HepG2 (cell line): ENCODE measurements at regions not wholly inside any gene's neighbourhood (a gene's known extent, or its start where the extent isn't known, plus 50 kb on each side); places are given as distances from the start of the nearest gene placed in this dataset.
A peak's percentile ranks its signal among the peaks of the same experiment; 100 is the strongest.

Source experiments
- FOSL1 ChIP-seq: sonication (generic); formaldehyde crosslinking; IDR thresholded peaks from 2 replicates; pipeline ENCODE4 v1.9.0; 2021; ENCODE audit warnings: missing genetic modification reagents, borderline replicate concordance
- GLI4 ChIP-seq: sonication (generic); formaldehyde crosslinking; IDR thresholded peaks from 2 replicates; pipeline ENCODE4 v1.5.1; 2020; ENCODE audit warnings: missing genetic modification reagents, mild to moderate bottlenecking, moderate library complexity, borderline replicate concordance
- GTF3A ChIP-seq: sonication (generic); formaldehyde crosslinking; conservative IDR thresholded peaks from 2 replicates; pipeline ENCODE4 v1.4.0; 2020; ENCODE audit warnings: mild to moderate bottlenecking, missing genetic modification reagents
- POGK ChIP-seq: sonication (generic); formaldehyde crosslinking; conservative IDR thresholded peaks from 2 replicates; pipeline ENCODE4 v1.8.0; 2022; ENCODE audit warnings: mild to moderate bottlenecking, moderate library complexity, missing genetic modification reagents
- TFE3 ChIP-seq: IDR thresholded peaks from 2 replicates; pipeline ENCODE4 v1.6.1; 2016
- ZFP62 ChIP-seq: sonication (generic); formaldehyde crosslinking; IDR thresholded peaks from 2 replicates; pipeline ENCODE4 v1.4.0; 2020; ENCODE audit warnings: missing genetic modification reagents
- ZKSCAN5 ChIP-seq: sonication (generic); formaldehyde crosslinking; IDR thresholded peaks from 2 replicates; pipeline ENCODE4 v1.5.1; 2020; ENCODE audit warnings: mild to moderate bottlenecking, missing genetic modification reagents
- ZNF292 ChIP-seq: sonication (generic); formaldehyde crosslinking; IDR thresholded peaks from 2 replicates; pipeline ENCODE4 v1.8.1; 2022; ENCODE audit warnings: mild to moderate bottlenecking, low read depth, missing genetic modification reagents, borderline replicate concordance
- ZNF563 ChIP-seq: sonication (generic); formaldehyde crosslinking; IDR thresholded peaks from 2 replicates; pipeline ENCODE4 v1.8.0; 2022; ENCODE audit warnings: mild to moderate bottlenecking, moderate library complexity, missing genetic modification reagents
- ZNF772 ChIP-seq: sonication (generic); formaldehyde crosslinking; IDR thresholded peaks from 2 replicates; pipeline ENCODE4 v1.5.0; 2020; ENCODE audit warnings: mild to moderate bottlenecking, missing genetic modification reagents
- TF ChIP-seq, protein P1 (sequence below): sonication (generic); formaldehyde crosslinking; IDR thresholded peaks from 2 replicates; pipeline ENCODE4 v1.4.0; 2020; ENCODE audit warnings: missing genetic modification reagents, mild to moderate bottlenecking, borderline replicate concordance
- TF ChIP-seq, protein P2 (sequence below): sonication (generic); formaldehyde crosslinking; IDR thresholded peaks from 2 replicates; pipeline ENCODE4 v1.4.0; 2020; ENCODE audit warnings: missing genetic modification reagents
- TF ChIP-seq, protein P3 (sequence below): sonication (generic); formaldehyde crosslinking; IDR thresholded peaks from 2 replicates; pipeline ENCODE4 v1.4.0; 2020; ENCODE audit warnings: missing genetic modification reagents; ENCODE audit errors: not compliant biosample characterization
- TF ChIP-seq, protein P4 (sequence below), 2 experiments: sonication (generic) in 1 of 2; formaldehyde crosslinking in 1 of 2; IDR thresholded peaks; 2 replicates each; pipeline versions ENCODE4 v1.4.0 to v1.6.1; 2016 to 2020; ENCODE audit warnings: borderline replicate concordance in 1 of 2, low read depth in 1 of 2, mild to moderate bottlenecking in 1 of 2, missing genetic modification reagents in 1 of 2

DNA sequence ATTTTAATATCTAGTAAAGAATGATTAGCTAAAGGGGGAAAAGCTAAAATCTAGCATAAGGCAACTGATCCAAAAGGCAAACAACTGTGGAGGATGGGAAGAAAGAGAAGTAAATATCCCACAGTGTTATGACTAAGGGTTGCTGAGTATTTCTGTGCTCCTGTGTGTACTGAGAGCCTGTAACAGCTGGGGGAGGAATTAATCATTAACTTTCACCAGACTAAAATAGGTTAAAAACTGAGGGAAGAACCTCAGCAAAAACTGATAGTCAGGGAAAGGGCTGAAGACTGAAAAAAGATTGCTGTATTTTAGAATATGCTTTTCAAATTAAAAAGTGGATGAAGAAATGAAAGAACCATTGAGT, 365.9 kb downstream of the CXXC4 start (continued):
- TF ChIP-seq, protein P1, sequence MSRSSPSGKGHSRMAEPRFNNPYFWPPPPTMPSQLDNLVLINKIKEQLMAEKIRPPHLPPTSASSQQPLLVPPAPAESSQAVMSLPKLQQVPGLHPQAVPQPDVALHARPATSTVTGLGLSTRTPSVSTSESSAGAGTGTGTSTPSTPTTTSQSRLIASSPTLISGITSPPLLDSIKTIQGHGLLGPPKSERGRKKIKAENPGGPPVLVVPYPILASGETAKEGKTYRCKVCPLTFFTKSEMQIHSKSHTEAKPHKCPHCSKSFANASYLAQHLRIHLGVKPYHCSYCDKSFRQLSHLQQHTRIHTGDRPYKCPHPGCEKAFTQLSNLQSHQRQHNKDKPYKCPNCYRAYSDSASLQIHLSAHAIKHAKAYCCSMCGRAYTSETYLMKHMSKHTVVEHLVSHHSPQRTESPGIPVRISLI (CRISPR knock-in tag), result no peak
- TF ChIP-seq TFE3, result 0 out of 2 replicates have a peak, but pooled peaks have one; percentile 20
- TF ChIP-seq, protein P2, sequence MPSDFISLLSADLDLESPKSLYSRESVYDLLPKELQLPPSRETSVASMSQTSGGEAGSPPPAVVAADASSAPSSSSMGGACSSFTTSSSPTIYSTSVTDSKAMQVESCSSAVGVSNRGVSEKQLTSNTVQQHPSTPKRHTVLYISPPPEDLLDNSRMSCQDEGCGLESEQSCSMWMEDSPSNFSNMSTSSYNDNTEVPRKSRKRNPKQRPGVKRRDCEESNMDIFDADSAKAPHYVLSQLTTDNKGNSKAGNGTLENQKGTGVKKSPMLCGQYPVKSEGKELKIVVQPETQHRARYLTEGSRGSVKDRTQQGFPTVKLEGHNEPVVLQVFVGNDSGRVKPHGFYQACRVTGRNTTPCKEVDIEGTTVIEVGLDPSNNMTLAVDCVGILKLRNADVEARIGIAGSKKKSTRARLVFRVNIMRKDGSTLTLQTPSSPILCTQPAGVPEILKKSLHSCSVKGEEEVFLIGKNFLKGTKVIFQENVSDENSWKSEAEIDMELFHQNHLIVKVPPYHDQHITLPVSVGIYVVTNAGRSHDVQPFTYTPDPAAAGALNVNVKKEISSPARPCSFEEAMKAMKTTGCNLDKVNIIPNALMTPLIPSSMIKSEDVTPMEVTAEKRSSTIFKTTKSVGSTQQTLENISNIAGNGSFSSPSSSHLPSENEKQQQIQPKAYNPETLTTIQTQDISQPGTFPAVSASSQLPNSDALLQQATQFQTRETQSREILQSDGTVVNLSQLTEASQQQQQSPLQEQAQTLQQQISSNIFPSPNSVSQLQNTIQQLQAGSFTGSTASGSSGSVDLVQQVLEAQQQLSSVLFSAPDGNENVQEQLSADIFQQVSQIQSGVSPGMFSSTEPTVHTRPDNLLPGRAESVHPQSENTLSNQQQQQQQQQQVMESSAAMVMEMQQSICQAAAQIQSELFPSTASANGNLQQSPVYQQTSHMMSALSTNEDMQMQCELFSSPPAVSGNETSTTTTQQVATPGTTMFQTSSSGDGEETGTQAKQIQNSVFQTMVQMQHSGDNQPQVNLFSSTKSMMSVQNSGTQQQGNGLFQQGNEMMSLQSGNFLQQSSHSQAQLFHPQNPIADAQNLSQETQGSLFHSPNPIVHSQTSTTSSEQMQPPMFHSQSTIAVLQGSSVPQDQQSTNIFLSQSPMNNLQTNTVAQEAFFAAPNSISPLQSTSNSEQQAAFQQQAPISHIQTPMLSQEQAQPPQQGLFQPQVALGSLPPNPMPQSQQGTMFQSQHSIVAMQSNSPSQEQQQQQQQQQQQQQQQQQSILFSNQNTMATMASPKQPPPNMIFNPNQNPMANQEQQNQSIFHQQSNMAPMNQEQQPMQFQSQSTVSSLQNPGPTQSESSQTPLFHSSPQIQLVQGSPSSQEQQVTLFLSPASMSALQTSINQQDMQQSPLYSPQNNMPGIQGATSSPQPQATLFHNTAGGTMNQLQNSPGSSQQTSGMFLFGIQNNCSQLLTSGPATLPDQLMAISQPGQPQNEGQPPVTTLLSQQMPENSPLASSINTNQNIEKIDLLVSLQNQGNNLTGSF (CRISPR knock-in tag), result no peak
- no peak for TF ChIP-seq GTF3A (CRISPR knock-in tag)
- no peak for TF ChIP-seq FOSL1 (CRISPR knock-in tag)
- TF ChIP-seq GLI4, result no peak
- TF ChIP-seq ZFP62 (CRISPR knock-in tag), result no peak
- TF ChIP-seq, protein P3, sequence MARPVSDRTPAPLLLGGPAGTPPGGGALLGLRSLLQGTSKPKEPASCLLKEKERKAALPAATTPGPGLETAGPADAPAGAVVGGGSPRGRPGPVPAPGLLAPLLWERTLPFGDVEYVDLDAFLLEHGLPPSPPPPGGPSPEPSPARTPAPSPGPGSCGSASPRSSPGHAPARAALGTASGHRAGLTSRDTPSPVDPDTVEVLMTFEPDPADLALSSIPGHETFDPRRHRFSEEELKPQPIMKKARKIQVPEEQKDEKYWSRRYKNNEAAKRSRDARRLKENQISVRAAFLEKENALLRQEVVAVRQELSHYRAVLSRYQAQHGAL (CRISPR knock-in tag), result no peak
- no peak for TF ChIP-seq POGK (CRISPR knock-in tag)
- TF ChIP-seq, protein P4, sequence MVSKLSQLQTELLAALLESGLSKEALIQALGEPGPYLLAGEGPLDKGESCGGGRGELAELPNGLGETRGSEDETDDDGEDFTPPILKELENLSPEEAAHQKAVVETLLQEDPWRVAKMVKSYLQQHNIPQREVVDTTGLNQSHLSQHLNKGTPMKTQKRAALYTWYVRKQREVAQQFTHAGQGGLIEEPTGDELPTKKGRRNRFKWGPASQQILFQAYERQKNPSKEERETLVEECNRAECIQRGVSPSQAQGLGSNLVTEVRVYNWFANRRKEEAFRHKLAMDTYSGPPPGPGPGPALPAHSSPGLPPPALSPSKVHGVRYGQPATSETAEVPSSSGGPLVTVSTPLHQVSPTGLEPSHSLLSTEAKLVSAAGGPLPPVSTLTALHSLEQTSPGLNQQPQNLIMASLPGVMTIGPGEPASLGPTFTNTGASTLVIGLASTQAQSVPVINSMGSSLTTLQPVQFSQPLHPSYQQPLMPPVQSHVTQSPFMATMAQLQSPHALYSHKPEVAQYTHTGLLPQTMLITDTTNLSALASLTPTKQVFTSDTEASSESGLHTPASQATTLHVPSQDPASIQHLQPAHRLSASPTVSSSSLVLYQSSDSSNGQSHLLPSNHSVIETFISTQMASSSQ (IDR thresholded peaks at IDR 0.05; ENCODE audit: low read depth), result peak; percentile 98
- TF ChIP-seq, protein P4 (CRISPR knock-in tag; IDR thresholded peaks at IDR 0.05; ENCODE audit: borderline replicate concordance), result peak; percentile 98
- TF ChIP-seq ZNF292, result no peak
- TF ChIP-seq ZNF772, result no peak
- no peak for TF ChIP-seq ZNF563 (CRISPR knock-in tag)
- TF ChIP-seq ZKSCAN5 (CRISPR knock-in tag), result no peak
